CD14-positive monocyte (primary cell): ENCODE measurements at regions not wholly inside any gene's neighbourhood (a gene's known extent, or its start where the extent isn't known, plus 50 kb on each side); places are given as distances from the start of the nearest gene placed in this dataset.

Experiments
- DNase-seq, 3 donors: peaks; one replicate each; pipeline ENCODE4 v3.0.0-alpha.2; 2011 to 2022
- H2AFZ ChIP-seq: 2 replicates; pipeline ENCODE4 v1.6.0; 2012; ENCODE audit warnings: mild to moderate bottlenecking, low read depth, low read length, inconsistent platforms; ENCODE audit not compliant: insufficient read depth, poor library complexity, severe bottlenecking
- H3K27ac ChIP-seq, 2 donors: 1 replicate in 1 of 2; 2 replicates in 1 of 2; pipeline ENCODE4 v1.5.1; 2012 to 2013; ENCODE audit warnings: low read length in 2 of 2, control low read depth in 1 of 2, inconsistent platforms in 1 of 2, low read depth in 1 of 2, mild to moderate bottlenecking in 1 of 2
- H3K27me3 ChIP-seq, 2 donors: one replicate each; pipeline versions ENCODE4 v1.6.0 to v1.6.1; 2011 to 2013; ENCODE audit warnings: low read length in 2 of 2; ENCODE audit not compliant: control insufficient read depth in 2 of 2, insufficient read depth in 2 of 2
- H3K36me3 ChIP-seq, 2 donors: replicated peaks in 1 of 2; 1 replicate in 1 of 2; 2 replicates in 1 of 2; pipeline versions ENCODE4 v1.5.1 to v1.6.1; 2012 to 2013; ENCODE audit warnings: low read length in 2 of 2, control low read depth in 1 of 2, inconsistent platforms in 1 of 2, mild to moderate bottlenecking in 1 of 2; ENCODE audit not compliant: insufficient read depth in 2 of 2, control insufficient read depth in 1 of 2
- H3K4me1 ChIP-seq, 2 donors: 1 replicate in 1 of 2; 2 replicates in 1 of 2; pipeline versions ENCODE4 v1.5.1 to v1.6.1; 2012 to 2013; ENCODE audit warnings: low read length in 2 of 2, control low read depth in 1 of 2, inconsistent platforms in 1 of 2, mild to moderate bottlenecking in 1 of 2, moderate library complexity in 1 of 2; ENCODE audit not compliant: insufficient read depth in 2 of 2, control insufficient read depth in 1 of 2
- H3K4me2 ChIP-seq: replicated peaks from 2 replicates; pipeline ENCODE3; 2012; ENCODE audit warnings: low read length, moderate library complexity, mild to moderate bottlenecking; ENCODE audit not compliant: poor library complexity, severe bottlenecking; ENCODE audit errors: extremely low read depth
- H3K4me3 ChIP-seq, 3 experiments: fragments of 200-600 bp in 1 of 3; sonication (generic) in 1 of 3; replicated peaks in 1 of 3; 1 replicate in 2 of 3; 2 replicates in 1 of 3; pipeline ENCODE4 v1.5.1; 2011 to 2013; ENCODE audit warnings: low read length in 3 of 3, mild to moderate bottlenecking in 3 of 3, control low read depth in 2 of 3, low read depth in 2 of 3, inconsistent platforms in 1 of 3, moderate library complexity in 1 of 3
- H3K79me2 ChIP-seq: 2 replicates; pipeline ENCODE4 v1.6.0; 2012; ENCODE audit warnings: mild to moderate bottlenecking, control low read depth, inconsistent platforms, low read length, moderate library complexity; ENCODE audit not compliant: insufficient read depth
- H3K9ac ChIP-seq: 2 replicates; pipeline ENCODE4 v1.6.0; 2017; ENCODE audit warnings: low read length, mild to moderate bottlenecking; ENCODE audit not compliant: insufficient read depth, poor library complexity, severe bottlenecking
- H3K9me3 ChIP-seq, 2 donors: replicated peaks in 1 of 2; 1 replicate in 1 of 2; 2 replicates in 1 of 2; pipeline versions ENCODE4 v1.5.1 to v1.6.1; 2012 to 2013; ENCODE audit warnings: low read length in 2 of 2, control low read depth in 1 of 2; ENCODE audit not compliant: control insufficient read depth in 1 of 2, insufficient read depth in 1 of 2
- H4K20me1 ChIP-seq: 2 replicates; pipeline ENCODE4 v1.6.0; 2012; ENCODE audit warnings: mild to moderate bottlenecking, low read length, control low read depth, moderate library complexity; ENCODE audit not compliant: insufficient read depth
- H3K27ac Mint-ChIP-seq, 7 donors: one replicate each; pipeline ENCODE4 v1.8.0; 2020; ENCODE audit warnings: mild to moderate bottlenecking in 7 of 7, mixed read lengths in 7 of 7, moderate library complexity in 6 of 7, inconsistent platforms in 2 of 7
- H3K27me3 Mint-ChIP-seq, 3 donors: one replicate each; pipeline ENCODE4 v1.8.0; 2021 to 2022; ENCODE audit warnings: low read depth in 3 of 3, mild to moderate bottlenecking in 3 of 3, mixed read lengths in 3 of 3, moderate library complexity in 3 of 3, inconsistent platforms in 1 of 3
- H3K36me3 Mint-ChIP-seq, 2 donors: one replicate each; pipeline ENCODE4 v1.8.0; 2020; ENCODE audit warnings: mixed read lengths in 2 of 2, inconsistent platforms in 1 of 2, mild to moderate bottlenecking in 1 of 2
- H3K4me1 Mint-ChIP-seq: one replicate; pipeline ENCODE4 v1.8.0; 2020; ENCODE audit warnings: mild to moderate bottlenecking, mixed read lengths
- H3K4me3 Mint-ChIP-seq, 2 donors: one replicate each; pipeline ENCODE4 v1.8.0; 2020; ENCODE audit warnings: mild to moderate bottlenecking in 2 of 2, mixed read lengths in 2 of 2, moderate library complexity in 1 of 2
- H3K9me3 Mint-ChIP-seq, 7 donors: one replicate each; pipeline ENCODE4 v1.8.0; 2020 to 2022; ENCODE audit warnings: mixed read lengths in 7 of 7, mild to moderate bottlenecking in 6 of 7, moderate library complexity in 6 of 7, inconsistent platforms in 2 of 7
- WGBS: methylation state at CpG from one replicate; pipeline ENCODE4 v1.1.5; 2013; ENCODE audit warnings: missing lambda C conversion rate; ENCODE audit not compliant: insufficient coverage; 5-methylcytosine and 5-hydroxymethylcytosine counted together
- intact Hi-C, 2 donors: fragments of 100-400 bp; cut with micrococcal nuclease; formaldehyde crosslinking; loops; one replicate each; pipeline versions ENCODE4 v1.15.0 to v1.15.1; 2023
- TF ChIP-seq, protein P1 (sequence below): fragments of 200-600 bp; IDR thresholded peaks from one replicate; pipeline ENCODE4 v1.8.0; 2022; ENCODE audit warnings: antibody characterized with exemption, mild to moderate bottlenecking

DNA sequence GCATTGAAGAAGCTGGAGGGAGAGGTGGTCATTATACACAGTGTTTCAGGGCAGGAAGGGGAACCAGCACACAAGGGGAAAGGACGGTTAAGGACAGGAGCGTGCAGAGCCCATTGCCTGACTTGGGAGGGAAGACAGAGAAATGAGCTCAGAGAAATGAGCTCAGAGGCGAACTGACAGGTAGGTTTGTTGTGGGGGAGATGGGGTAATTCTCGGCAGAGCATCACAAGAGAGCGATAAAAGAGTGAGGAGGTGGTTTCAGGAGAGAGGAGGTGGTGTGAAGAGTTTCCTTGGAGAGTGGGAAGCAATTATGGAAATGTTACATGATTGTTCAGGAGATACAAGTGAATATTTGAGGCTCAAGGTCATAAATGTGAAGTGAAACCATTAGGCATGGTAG lies 61.0 kb downstream of the MRGPRX1 start:
- Mint-ChIP-seq H3K27ac (no peak overlapping the region), H3K4me3 (no peak overlapping the region), H3K9me3 (peaks cover 0 to 3% (median 2%) of the 10 kb centered on the region in 7 donors), H3K27me3 (peaks cover 0 to 8% (median 2%) of the 10 kb centered on the region in 3 donors), H3K4me1 (no peaks in the 10 kb centered on the region), H3K36me3 (no peaks in the 10 kb centered on the region)
- intact Hi-C loops = no loop called here
- Histone ChIP-seq H3K4me3 (no peak overlapping the region), H3K4me1 (no peaks in the 10 kb centered on the region), H3K27me3 (no peaks in the 10 kb centered on the region), H4K20me1 (no peaks in the 10 kb centered on the region), H3K9ac (no peak overlapping the region), H3K27ac (no peak overlapping the region), H3K36me3 (no peaks in the 10 kb centered on the region), H2AFZ (no peak overlapping the region), H3K9me3 (no peaks in the 10 kb centered on the region), H3K4me2 (no peak overlapping the region), H3K79me2 (no peaks in the 10 kb centered on the region)
- 76% methylated on average over 5 of the region's 5 CpGs for WGBS
- TF ChIP-seq, protein P1, sequence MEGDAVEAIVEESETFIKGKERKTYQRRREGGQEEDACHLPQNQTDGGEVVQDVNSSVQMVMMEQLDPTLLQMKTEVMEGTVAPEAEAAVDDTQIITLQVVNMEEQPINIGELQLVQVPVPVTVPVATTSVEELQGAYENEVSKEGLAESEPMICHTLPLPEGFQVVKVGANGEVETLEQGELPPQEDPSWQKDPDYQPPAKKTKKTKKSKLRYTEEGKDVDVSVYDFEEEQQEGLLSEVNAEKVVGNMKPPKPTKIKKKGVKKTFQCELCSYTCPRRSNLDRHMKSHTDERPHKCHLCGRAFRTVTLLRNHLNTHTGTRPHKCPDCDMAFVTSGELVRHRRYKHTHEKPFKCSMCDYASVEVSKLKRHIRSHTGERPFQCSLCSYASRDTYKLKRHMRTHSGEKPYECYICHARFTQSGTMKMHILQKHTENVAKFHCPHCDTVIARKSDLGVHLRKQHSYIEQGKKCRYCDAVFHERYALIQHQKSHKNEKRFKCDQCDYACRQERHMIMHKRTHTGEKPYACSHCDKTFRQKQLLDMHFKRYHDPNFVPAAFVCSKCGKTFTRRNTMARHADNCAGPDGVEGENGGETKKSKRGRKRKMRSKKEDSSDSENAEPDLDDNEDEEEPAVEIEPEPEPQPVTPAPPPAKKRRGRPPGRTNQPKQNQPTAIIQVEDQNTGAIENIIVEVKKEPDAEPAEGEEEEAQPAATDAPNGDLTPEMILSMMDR = no peak
- no peak for DNase-seq

DNA sequence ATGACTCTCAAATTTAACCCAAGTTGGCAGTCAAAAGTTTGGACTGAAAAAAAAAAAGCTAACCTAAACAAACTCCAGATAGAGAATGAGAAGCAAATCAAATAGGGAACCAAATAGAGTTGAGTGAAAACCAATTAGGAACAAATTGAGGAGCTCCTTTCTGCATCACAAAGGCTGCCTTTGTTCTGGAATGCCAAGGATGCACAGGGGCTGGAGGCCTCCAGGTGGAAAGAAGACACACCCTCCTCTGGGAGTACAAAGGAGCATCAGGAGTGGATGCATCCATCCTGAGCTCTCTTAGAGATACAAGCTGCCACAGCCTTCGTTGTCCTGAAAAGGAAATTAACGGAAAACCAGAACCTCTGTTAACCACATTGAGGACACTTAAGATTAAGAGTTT lies 73.3 kb downstream of the MRGPRX1 start:
- no peak overlapping the region for H3K27ac ChIP-seq
- no peak overlapping the region for H3K4me2 ChIP-seq
- peaks cover 0 to 2% (median 0%) of the 10 kb centered on the region in 7 donors for H3K9me3 Mint-ChIP-seq
- no peaks in the 10 kb centered on the region for H3K79me2 ChIP-seq
- no CpG with 5 or more reads among the region's 2 CpGs for WGBS
- intact Hi-C loops = no loop called here
- H3K27me3 ChIP-seq = no peaks in the 10 kb centered on the region
- no peaks in the 10 kb centered on the region for H3K9me3 ChIP-seq
- H3K27me3 Mint-ChIP-seq = peaks cover 0 to 4% (median 2%) of the 10 kb centered on the region in 3 donors
- H3K36me3 ChIP-seq = no peaks in the 10 kb centered on the region
- H3K4me3 Mint-ChIP-seq = no peak overlapping the region
- no peak overlapping the region for H3K27ac Mint-ChIP-seq
- TF ChIP-seq, protein P1 = no peak
- no peaks in the 10 kb centered on the region for H3K36me3 Mint-ChIP-seq
- H4K20me1 ChIP-seq = no peaks in the 10 kb centered on the region
- H3K4me3 ChIP-seq = no peak overlapping the region
- H3K4me1 Mint-ChIP-seq = no peaks in the 10 kb centered on the region
- no peak for DNase-seq
- no peaks in the 10 kb centered on the region for H3K4me1 ChIP-seq
- no peak overlapping the region for H2AFZ ChIP-seq
- H3K9ac ChIP-seq = no peak overlapping the region
